Stimulated activated CD8-positive, alpha-beta memory T cell treated with anti-CD3 and anti-CD28 coated beads, Interleukin-15, amount 100 ng/mL, for 1 hour (primary cell): ENCODE measurements at regions not wholly inside any gene's neighbourhood (a gene's known extent, or its start where the extent isn't known, plus 50 kb on each side); places are given as distances from the start of the nearest gene placed in this dataset.
"Not testable (repeated sequence)": the region's sequence is repeated elsewhere in the genome, so short reads cannot be mapped to it uniquely, and the experiment has no call there.

ENCODE experiments used
- DNase-seq: peaks from one replicate; pipeline ENCODE4 v3.0.0-alpha.2; 2020; ENCODE audit warnings: low read depth

- no peak for DNase-seq
Measured at GRCh38 chr1:172918478-172918877, 132.3 kb downstream of the TNFSF18 start.

- no peak for DNase-seq
Measured at GRCh38 chr1:172926070-172926469, 124.7 kb downstream of the TNFSF18 start.

DNA sequence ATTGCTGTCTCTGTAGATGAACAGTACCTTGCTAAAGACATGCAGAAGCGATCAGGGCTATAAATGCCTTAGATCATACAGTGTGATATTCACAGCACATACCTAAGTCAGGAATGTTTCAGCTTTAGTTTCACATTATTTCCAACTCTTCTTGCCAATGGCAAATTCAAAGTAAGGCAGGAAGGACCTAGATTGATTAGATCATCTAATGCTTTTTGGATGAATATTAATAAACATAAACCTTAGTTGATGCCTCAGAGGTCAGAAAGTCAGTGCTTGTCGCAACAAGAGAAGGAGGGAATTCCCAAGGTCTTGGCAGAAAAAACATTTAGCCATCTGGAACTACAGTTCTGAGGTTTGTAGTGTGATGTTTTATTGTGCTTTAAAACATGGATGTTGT is 122.3 kb downstream of the TNFSF18 start:
- DNase-seq = no peak

DNA sequence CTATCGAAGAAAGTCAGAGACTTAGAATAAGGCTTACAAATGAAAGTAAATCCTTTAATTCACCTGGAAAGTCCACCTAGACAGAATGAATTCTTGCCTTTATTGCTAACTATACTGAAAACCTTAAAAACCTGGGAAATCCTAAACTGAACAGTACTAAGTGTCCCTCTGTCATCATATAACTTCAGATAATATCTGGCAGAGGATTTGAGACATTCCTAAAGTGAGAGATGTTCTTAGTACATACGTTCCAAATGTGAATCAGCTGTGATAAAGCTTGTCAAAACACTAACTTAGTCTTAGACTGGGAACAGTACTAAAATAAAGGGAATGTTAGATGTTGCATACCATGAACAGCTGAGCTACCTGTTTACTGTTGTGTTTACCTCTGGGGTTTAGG is 121.7 kb downstream of the TNFSF18 start:
- DNase-seq = no peak

- no peak for DNase-seq
Measured at GRCh38 chr1:172930142-172930541, 120.6 kb downstream of the TNFSF18 start.

DNA sequence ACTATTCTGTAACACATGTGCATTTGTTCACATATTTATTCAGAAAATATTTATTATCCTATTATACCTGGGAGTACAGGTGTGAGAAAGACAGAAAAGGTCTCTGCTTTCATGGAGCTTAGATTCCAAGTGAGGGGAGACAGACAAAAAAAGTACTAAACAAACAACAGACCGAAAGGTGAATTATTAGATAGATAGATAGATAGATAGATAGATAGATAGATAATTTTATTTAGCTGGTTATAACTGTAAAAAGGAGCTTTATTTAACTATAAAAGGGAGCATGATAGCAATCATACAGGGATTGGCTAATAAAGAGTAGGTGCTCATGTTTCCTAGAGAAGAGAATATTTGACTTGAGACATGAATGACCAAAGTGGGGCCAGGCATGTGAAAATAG is 119.4 kb downstream of the TNFSF18 start:
- no peak for DNase-seq

DNA sequence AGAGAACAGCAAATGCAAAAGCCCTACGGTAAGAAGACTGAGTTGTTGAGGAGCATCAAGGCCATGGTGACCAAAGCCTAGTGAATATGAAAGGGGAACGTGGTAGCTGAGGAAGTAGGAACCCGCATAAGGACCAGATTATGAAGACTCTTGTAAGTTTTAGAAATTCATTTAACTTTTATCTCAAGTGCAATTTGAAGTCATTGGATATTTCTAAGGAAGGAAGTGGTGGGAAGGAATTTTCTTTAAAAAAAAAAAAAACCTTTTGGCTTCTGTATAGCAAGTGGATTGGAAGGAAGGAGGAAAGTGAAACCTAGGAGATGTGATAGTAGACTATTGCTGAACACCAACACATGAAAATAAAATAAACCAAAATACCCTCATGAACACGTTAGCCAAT is 119.0 kb downstream of the TNFSF18 start:
- DNase-seq = no peak

GRCh38 chr1:172932981-172933380 is 117.8 kb downstream of the TNFSF18 start:
- no peak for DNase-seq

DNA sequence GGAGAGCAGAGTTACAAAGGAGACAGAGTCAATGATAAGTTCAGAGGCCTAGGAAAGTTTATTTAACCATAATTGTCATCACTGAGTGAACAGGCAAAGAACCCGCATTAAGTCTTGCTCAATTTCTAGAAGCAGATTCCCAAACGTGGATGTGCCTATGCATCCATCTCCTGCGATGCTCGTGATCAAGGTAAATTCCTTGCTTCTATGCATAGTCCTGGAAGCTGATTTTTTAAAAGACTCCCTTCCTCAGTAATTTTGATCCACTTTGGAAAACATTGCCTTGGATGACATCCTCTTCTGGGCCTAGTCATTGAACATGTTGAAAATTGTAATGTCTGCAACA is 116.4 kb downstream of the TNFSF18 start:
- no peak for DNase-seq

GRCh38 chr1:172935062-172935592 is 115.6 kb downstream of the TNFSF18 start:
- DNase-seq = no peak

- DNase-seq = no peak
Measured at GRCh38 chr1:172936088-172936645, 114.6 kb downstream of the TNFSF18 start.

DNA sequence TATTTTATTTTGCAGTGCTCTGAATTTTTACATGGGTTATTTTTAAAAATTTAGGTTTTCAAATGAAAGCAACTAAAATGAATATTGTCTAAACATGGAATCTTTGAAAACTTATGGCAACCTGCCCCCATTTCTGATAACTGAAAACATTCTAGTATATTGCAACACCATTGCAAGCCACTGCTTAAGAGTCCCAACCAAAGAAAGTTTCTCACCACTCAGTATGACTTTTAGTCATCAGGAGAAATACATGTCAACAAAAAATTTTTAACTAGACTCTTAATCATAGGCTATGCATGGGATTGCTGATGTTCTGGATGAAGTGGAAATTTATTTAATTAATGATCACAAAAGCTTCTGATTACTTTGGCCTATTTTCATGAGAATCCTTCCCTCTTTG is 112.1 kb downstream of the TNFSF18 start:
- no peak for DNase-seq

- DNase-seq = no peak
Measured at GRCh38 chr1:172939475-172939874, 111.3 kb downstream of the TNFSF18 start.

DNA sequence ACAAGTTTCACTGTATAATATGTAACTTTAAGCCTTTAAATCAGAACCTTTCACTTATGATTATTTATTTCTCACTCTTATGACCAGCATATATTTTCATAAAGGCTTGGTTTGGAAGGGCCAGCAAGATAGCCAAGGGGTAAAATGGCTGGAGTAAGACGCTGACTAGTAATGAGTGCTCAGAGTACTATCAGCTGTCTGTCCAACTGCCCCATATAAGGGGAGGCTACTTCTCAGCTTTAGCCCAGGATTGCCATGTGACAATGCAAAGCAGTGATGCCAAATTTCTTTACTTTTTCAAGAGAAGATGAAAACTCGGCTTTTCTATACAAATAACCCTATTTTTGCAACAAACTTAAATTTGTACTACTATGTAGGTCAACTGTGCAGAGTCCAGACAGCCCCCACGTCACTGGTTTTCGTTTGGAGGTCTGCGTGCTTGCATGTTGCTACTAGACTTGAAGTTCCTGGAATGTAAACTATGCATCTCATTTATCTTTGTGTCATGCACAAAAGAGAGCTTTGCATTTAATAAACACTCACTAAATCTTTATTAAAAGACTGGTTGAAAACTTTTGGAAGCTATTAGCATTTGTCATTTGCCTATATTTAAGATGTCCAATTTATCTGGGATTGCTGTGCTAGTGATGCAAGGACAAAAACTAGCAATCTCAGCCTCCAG is 110.4 kb downstream of the TNFSF18 start:
- no peak for DNase-seq

GRCh38 chr1:172941471-172941870 is 109.3 kb downstream of the TNFSF18 start:
- DNase-seq = no peak

DNA sequence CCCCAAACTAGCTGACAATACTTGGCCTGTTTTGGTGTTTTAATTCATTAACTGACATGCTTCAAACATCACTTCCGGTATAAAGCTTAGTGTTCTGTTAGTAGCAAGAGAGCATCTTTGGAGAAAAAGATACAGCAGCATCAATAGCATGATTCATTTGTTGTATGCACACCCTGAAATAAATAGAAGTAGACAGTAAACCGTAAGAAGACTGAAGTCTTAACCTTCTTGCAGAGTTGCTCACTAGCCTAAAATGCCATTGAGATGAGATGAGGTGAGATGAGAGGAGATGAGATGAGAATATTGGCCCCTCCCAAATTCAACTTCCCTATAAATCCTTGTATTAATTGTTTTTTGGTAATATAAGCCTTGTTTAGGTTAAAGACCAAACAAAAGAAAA is 108.8 kb downstream of the TNFSF18 start:
- no peak for DNase-seq

- not testable (repeated sequence) for DNase-seq
Measured at GRCh38 chr1:172943138-172943537, 107.6 kb downstream of the TNFSF18 start.

DNA sequence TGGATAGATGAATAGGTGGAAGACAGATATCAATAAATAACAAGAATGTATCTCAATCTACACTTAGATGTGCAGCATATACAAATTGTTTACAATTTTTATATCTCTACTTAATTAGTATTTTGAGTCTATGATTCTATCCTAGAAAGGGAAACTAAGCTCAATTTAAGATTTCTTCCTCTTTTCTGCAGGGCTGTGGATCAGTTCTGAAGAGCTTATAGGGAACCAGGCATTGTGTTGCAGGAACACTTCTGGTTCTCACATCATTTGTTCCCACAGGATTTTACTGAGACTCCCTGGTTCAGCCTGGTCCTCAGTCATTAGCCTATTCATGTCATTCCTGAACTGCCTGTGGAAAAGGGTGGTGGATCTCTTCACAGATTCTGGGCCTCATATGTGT is 105.8 kb downstream of the TNFSF18 start:
- DNase-seq = no peak

- no peak for DNase-seq
Measured at GRCh38 chr1:172946814-172947507, 103.8 kb downstream of the TNFSF18 start.

- DNase-seq = no peak
Measured at GRCh38 chr1:172948457-172948856, 102.3 kb downstream of the TNFSF18 start.

GRCh38 chr1:172949096-172949495 is 101.6 kb downstream of the TNFSF18 start:
- no peak for DNase-seq

DNA sequence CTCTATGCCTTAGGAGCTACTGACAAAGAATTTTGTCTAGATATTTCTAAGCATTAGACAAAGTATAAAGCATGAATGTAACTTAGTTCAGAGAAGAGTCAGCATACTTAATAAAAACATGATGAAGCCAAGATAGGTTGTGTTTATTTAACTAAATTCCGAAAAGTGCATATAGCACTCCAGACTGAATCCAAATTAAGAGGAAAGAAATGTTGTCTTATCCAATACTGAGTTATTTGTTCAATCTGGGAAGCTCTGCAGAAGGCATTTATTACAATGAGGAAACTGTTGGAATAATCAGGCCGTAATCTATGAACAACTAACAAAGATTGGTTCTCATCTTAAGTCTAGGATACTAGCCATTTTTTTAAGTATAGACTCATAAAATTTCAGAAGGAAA is 100.2 kb downstream of the TNFSF18 start:
- no peak for DNase-seq

- DNase-seq = no peak
Measured at GRCh38 chr1:172951730-172952365, 98.9 kb downstream of the TNFSF18 start.
